ENCODE measurements at regions not wholly inside any gene's neighbourhood (a gene's known extent, or its start where the extent isn't known, plus 50 kb on each side); places are given as distances from the start of the nearest gene placed in this dataset.
A peak's percentile ranks its signal among the peaks of the same experiment; 100 is the strongest.

DNA sequence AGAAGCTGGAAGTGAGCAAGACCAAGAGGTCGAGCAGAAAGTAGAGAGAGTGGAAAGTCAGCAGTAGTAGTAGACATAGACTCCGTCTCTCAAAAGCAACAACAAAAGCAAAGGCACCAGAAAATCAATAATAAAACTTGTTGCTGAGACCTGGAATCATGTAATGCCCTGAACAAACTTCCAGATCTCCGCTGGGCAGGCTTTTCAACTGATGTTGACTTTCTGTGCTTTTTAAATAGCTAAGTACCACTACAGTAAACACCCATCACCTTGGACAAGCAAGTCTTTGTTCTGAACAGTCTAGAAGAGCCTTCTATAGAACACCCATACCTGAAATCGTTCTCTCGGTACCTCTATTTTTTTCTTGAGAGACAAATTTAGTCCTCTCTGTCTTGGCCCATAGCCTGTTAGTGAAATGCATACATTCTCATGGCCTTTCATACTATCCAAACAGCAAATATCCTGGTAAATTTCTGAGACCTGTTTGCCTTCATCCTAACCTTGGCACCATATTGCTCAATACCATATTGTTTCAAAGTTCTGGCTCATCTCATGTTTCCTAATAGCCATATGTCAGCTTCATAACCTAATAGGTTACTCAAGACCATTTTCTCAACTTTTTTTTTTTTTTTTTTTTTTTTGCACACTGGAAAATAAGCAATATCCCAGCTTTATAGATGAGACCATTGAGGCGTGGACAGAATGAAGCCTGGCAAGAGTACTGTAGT, 200.6 kb upstream of the RBPJ start:
- ATAC-seq = no peak
- no TSS peak for BruUV-seq (replicated peaks)

DNA sequence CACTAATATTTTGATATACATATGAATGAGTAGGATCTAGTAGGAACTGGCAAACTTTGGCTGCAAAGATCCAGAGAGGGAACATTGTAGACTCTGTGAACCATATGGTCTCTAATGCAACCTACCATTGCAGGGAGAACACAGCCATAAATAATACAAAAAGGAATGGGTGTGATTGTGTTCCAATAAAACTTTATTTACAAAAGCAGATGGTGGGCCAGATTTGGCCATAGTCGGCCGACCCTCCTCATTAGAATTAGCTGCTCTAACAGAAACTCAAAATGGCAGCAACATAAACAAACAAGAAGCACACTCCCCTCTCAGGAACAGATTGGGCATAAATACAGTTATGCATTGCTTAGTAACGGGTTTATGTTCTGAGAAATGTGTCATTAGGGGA, 198.1 kb upstream of the RBPJ start:
- Histone ChIP-seq H3K9me2 (replicated peaks; ENCODE audit: low read length) (no peaks in the 10 kb centered on the region), H3K4me3 (ENCODE audit: low read length) (no peak overlapping the region), H3K9me3 (ENCODE audit: low read length) (no peaks in the 10 kb centered on the region), H3K9ac (ENCODE audit: low read length) (no peak overlapping the region), H3K27me3 (ENCODE audit: low read length) (no peaks in the 10 kb centered on the region), H4K20me1 (ENCODE audit: low read length) (no peaks in the 10 kb centered on the region), H3K4me2 (ENCODE audit: low read length) (no peak overlapping the region), H2AFZ (ENCODE audit: low read length) (no peak overlapping the region), H3K36me3 (ENCODE audit: low read depth, low read length) (no peaks in the 10 kb centered on the region), H3K79me2 (ENCODE audit: low read length) (no peaks in the 10 kb centered on the region), H3F3A (ENCODE audit: low read length, unreplicated experiment) (no peaks in the 10 kb centered on the region), H3K27ac (ENCODE audit: low read length) (no peak overlapping the region), H3K4me1 (ENCODE audit: insufficient read depth, low read length) (peaks cover 25% of the 10 kb centered on the region)
- CTCF ChIA-PET = no interaction called here
- no TSS peak for BruUV-seq (replicated peaks)
- ATAC-seq = no peak
- intact Hi-C loops (cut with micrococcal nuclease) = no loop called here
- DNase-seq = no peak
- TF ChIP-seq CTCF (conservative IDR thresholded peaks at IDR 0.05; ENCODE audit: low read depth, low read length) = no peak
- no peak for TF ChIP-seq EZH2phosphoT487 (IDR thresholded peaks at IDR 0.05; ENCODE audit: borderline replicate concordance, low read length)
- no peak for TF ChIP-seq EZH2 (IDR thresholded peaks at IDR 0.05; ENCODE audit: low read length, unreplicated experiment)
- POLR2A ChIA-PET (ENCODE audit: unreplicated experiment) = no interaction called here

More for the DNA sequence above, 200.6 kb upstream of the RBPJ start:
- H3K27me3 ChIP-seq (ENCODE audit: low read length) = no peaks in the 10 kb centered on the region
- no peak overlapping the region for H3K4me2 ChIP-seq (ENCODE audit: low read length)
- no peak overlapping the region for H3K27ac ChIP-seq (ENCODE audit: low read length)
- DNase-seq = no peak
- no peaks in the 10 kb centered on the region for H3K79me2 ChIP-seq (ENCODE audit: low read length)
- H3K36me3 ChIP-seq (ENCODE audit: low read depth, low read length) = no peaks in the 10 kb centered on the region
- no peaks in the 10 kb centered on the region for H3K9me3 ChIP-seq (ENCODE audit: low read length)
- no peak overlapping the region for H2AFZ ChIP-seq (ENCODE audit: low read length)
- CTCF ChIA-PET = no interaction called here
- no peaks in the 10 kb centered on the region for H3K9me2 ChIP-seq (replicated peaks; ENCODE audit: low read length)
- H4K20me1 ChIP-seq (ENCODE audit: low read length) = no peaks in the 10 kb centered on the region
- TF ChIP-seq CTCF (conservative IDR thresholded peaks at IDR 0.05; ENCODE audit: low read depth, low read length) = no peak
- TF ChIP-seq EZH2phosphoT487 (IDR thresholded peaks at IDR 0.05; ENCODE audit: borderline replicate concordance, low read length) = no peak
- TF ChIP-seq EZH2 (IDR thresholded peaks at IDR 0.05; ENCODE audit: low read length, unreplicated experiment) = no peak
- H3F3A ChIP-seq (ENCODE audit: low read length, unreplicated experiment) = no peaks in the 10 kb centered on the region
- H3K4me3 ChIP-seq (ENCODE audit: low read length) = no peak overlapping the region
- no peak overlapping the region for H3K9ac ChIP-seq (ENCODE audit: low read length)
- POLR2A ChIA-PET (ENCODE audit: unreplicated experiment) = interaction anchor here (0.7 kb wide), 1 partner anchor 199 kb away, joined by 4 read pairs; no protein-coding TSS in a partner anchor
- H3K4me1 ChIP-seq (ENCODE audit: insufficient read depth, low read length) = peaks cover 9% of the 10 kb centered on the region
- intact Hi-C loops (cut with micrococcal nuclease) = no loop called here

- CTCF ChIA-PET = no interaction called here
- ATAC-seq = peak; percentile 50
- POLR2A ChIA-PET (ENCODE audit: unreplicated experiment) = interaction anchor here (0.7 kb wide), 1 partner anchor 37 kb away, joined by 6 read pairs; no protein-coding TSS in a partner anchor
- intact Hi-C loops (cut with micrococcal nuclease) = loop anchor here (5.0 kb wide), 1 partner anchor 72 kb away; no protein-coding TSS in a partner anchor
- H3K9me3 ChIP-seq (ENCODE audit: low read length) = no peaks in the 10 kb centered on the region
- H2AFZ ChIP-seq (ENCODE audit: low read length) = peak overlapping the region; percentile 72
- H3K79me2 ChIP-seq (ENCODE audit: low read length) = no peaks in the 10 kb centered on the region
- H3F3A ChIP-seq (ENCODE audit: low read length, unreplicated experiment) = no peaks in the 10 kb centered on the region
- peak; percentile 46 for DNase-seq
- no peak overlapping the region for H3K9ac ChIP-seq (ENCODE audit: low read length)
- peak overlapping the region; percentile 30; the same call in 1 of the 2 replicates for H3K4me3 ChIP-seq (ENCODE audit: low read length)
- no peaks in the 10 kb centered on the region for H4K20me1 ChIP-seq (ENCODE audit: low read length)
- peak overlapping the region; percentile 62 for H3K4me2 ChIP-seq (ENCODE audit: low read length)
- no TSS peak for BruUV-seq (replicated peaks)
- peaks cover 35% of the 10 kb centered on the region for H3K4me1 ChIP-seq (ENCODE audit: insufficient read depth, low read length)
- no peaks in the 10 kb centered on the region for H3K9me2 ChIP-seq (replicated peaks; ENCODE audit: low read length)
- no peaks in the 10 kb centered on the region for H3K27me3 ChIP-seq (ENCODE audit: low read length)
- peak overlapping the region; percentile 25 for H3K27ac ChIP-seq (ENCODE audit: low read length)
- H3K36me3 ChIP-seq (ENCODE audit: low read depth, low read length) = no peaks in the 10 kb centered on the region
- no peak for TF ChIP-seq EZH2 (IDR thresholded peaks at IDR 0.05; ENCODE audit: low read length, unreplicated experiment)
Measured at GRCh38 chr4:26124753-26125321, 196.0 kb upstream of the RBPJ start.

Measured in PC-3 (cell line).